UCSD-AML1 (cell line): ENCODE measurements at regions not wholly inside any gene's neighbourhood (a gene's known extent, or its start where the extent isn't known, plus 50 kb on each side); places are given as distances from the start of the nearest gene placed in this dataset.

ENCODE experiments used
- DNase-seq: peaks from one replicate; lab custom pipeline; 2025; ENCODE audit not compliant: unreplicated experiment; lab: John Stamatoyannopoulos, UW

DNA sequence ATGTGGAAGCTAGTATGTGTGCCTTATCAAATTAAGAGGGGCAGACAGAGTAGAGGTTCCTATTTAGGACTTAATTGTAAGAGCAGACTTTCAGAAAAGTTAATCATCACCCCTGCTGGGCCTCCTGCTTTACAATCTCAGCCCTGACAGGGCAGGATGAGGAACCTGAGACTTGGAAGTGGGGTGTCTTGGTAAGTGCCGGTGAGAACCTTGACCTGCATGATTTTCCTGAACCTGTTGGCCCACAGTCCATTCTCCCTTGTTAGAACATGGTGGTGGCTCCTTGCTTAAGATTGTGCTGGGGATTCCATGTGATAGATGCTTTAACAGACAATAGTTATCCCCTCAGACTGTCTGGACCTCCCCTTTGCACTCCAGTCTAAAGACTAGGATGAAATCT is 141.7 kb upstream of the TMEM72 start:
- no peak for DNase-seq

DNA sequence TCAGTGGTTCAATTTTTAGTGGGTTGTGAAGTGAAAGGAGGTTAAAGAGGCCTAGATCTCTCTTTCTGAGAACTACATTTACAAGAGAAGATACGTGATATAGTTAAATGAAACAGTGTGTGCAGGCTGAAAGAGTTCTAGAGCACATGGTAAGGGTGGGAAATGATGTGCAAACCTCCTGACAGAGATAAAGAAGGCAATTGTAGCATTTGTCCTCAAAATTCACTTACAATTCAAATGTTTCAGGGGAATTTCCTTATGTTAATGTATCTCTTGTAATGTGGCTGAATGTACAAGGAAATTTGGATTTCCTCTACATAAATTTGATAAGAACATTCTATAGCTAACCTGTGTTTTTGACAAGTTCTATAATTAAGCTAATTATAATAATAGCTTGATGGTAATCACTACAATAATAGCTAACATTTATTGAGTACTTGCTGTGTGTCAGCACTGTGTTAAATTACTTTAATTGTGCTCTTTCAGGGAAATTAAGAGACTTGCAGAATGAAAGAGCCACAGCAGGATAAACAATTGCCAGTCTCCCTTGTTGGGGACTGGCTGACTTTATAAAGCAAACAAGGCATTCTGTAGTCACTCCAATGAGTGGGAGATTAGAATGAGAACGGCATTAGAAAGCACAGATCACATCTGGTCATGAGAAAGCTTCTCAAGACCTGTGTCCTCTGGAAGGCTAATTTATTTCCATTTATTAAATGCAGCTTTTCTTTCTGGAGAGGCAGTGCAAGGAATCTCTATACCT is 139.7 kb upstream of the TMEM72 start:
- no peak for DNase-seq

- no peak for DNase-seq
Measured at GRCh38 chr10:44773565-44773964, 137.6 kb upstream of the TMEM72 start.

- DNase-seq, result no peak
Measured at GRCh38 chr10:44774676-44775401, 136.3 kb upstream of the TMEM72 start.

DNA sequence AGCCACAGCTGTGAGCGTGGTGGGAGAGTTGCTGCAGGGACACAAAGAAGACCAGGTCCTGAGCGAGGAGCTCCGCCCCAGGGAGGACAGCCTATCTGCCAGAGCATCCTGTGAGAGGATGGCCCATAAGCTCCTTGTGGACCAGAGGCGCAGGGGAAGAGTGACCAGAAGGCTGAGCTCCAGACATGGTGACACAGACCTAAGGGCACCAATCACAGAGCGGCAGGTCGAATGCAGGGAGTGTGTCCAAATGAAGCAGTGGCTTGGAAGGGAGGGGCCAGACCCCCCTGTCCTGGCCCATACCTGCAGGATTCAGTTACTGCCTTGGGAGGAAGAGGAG is 135.8 kb upstream of the TMEM72 start:
- no peak for DNase-seq

DNA sequence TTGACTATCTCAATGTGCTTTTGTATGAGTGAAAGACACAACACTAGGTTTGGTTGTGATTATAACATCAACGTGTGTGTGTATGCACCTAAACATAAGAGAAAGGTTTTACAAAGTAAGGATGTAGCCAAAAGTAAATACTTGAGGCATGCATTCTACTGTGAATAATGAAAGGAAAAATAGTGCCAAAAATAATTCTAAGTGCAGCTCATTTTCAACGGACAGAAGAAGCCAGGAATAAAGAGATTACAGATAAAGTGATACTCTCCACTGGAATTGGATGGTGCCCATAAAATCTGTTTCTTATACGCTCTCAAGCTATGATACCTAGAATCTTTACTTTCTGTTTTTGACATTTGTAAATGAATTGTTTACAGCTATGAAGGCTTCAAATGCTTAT is 135.0 kb upstream of the TMEM72 start:
- DNase-seq, result no peak

DNA sequence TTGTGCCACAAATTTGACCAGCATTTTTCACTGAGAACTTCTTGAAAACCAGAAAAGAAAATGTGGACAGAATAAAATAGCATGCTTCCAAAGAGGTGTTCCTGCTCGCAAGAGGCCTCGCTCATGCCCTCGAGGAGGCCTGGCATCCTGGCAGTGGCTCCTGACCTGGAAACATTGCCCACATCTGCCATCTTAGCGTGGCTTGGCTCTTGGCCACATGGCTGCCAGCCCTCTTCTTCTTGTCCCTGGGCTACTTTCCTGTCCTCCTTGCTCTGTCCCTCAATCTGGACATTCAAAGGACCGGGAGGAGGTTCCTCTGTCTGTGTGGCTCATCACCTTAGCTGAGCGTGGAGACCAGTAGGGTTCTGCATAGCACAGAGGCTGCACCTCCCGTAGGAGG is 131.6 kb upstream of the TMEM72 start:
- DNase-seq, result no peak

GRCh38 chr10:44780426-44780825 is 130.7 kb upstream of the TMEM72 start:
- no peak for DNase-seq

DNA sequence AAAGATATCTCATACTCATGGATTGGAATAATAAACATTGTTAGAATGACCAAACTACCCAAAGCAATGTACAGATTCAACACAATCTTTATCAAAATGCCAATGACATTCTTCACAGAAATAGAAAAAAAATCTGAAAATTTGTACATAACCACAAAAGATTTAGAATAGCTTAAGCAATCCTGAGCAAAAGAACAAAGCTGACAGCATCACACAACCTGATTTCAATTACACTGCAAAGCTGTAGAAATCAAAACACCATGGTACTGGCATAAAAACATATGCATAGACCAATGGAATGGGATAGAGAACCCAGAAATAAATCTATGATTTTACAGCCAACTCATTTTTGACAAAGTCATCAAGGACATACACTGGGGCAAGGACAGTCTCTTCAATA is 130.0 kb upstream of the TMEM72 start:
- DNase-seq, result no peak

DNA sequence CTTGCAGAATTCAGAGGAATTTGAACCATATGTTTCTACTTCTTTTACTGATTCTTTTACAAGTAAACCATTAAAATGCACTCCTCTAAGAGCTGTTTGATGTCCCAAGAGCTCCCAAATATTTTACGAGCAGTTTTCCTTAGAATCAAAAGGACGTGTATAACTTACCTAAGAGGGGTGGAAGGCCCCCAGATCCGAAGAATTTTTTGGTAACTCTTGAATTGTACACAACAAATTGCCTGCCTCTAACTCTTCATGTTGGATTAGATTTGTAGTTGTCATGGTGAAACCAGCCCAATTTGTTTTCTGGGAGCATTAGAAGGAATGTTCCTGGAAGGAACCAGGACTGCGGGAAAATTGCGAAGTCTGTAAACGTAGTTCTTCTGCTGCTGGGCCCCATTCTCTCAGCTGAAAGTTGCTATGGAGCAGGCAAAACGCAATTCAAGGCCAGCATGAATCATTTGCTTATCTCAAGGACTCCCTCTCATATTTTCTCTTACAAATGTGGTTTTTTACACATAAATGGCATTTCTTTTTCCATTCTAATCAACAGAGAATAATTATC is 124.8 kb upstream of the TMEM72 start:
- DNase-seq, result no peak

GRCh38 chr10:44787480-44788075 is 123.6 kb upstream of the TMEM72 start:
- no peak for DNase-seq

- no peak for DNase-seq
Measured at GRCh38 chr10:44788147-44789129, 122.7 kb upstream of the TMEM72 start.

GRCh38 chr10:44792119-44792775 is 118.9 kb upstream of the TMEM72 start:
- no peak for DNase-seq

DNA sequence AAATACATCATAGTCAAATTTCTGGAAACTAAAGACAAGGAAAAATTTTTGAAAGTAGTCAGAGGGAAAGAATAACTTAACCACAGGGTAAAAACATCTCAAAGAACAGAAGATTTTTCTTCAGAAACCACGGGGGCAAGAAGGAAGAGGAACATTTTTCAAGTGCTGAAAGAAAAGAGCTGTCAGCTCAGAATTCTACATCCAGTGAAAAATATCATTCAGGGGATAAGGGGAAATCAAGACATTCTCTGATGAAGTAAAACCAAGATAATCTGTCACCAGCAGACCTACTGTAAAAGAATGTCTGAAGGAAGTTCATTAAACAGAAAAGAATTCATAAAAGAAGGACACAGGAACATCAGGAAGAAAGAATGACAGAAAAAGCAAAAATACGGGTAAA is 111.2 kb upstream of the TMEM72 start:
- DNase-seq, result no peak

GRCh38 chr10:44801383-44802327 is 109.5 kb upstream of the TMEM72 start:
- DNase-seq, result no peak

DNA sequence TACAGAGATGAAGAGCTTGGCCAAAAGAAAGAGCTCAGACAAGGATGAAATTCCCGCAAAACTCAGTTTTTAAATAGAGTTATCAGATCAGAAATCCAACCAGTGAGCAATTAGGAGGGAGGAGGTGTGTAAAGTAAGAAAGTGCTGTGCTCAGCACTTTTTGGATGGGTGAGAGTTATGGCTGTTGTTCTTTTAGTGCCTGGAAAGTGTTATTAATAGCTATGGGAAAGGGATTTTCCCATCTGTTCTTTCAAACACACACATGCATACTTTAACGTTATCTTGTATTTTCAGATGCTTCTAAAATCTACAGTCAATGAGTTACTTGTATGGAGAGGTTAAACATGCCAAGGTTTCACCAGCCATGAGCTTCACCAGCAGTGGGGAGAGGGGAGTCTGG is 107.3 kb upstream of the TMEM72 start:
- DNase-seq, result no peak

- no peak for DNase-seq
Measured at GRCh38 chr10:44804661-44805060, 106.5 kb upstream of the TMEM72 start.

DNA sequence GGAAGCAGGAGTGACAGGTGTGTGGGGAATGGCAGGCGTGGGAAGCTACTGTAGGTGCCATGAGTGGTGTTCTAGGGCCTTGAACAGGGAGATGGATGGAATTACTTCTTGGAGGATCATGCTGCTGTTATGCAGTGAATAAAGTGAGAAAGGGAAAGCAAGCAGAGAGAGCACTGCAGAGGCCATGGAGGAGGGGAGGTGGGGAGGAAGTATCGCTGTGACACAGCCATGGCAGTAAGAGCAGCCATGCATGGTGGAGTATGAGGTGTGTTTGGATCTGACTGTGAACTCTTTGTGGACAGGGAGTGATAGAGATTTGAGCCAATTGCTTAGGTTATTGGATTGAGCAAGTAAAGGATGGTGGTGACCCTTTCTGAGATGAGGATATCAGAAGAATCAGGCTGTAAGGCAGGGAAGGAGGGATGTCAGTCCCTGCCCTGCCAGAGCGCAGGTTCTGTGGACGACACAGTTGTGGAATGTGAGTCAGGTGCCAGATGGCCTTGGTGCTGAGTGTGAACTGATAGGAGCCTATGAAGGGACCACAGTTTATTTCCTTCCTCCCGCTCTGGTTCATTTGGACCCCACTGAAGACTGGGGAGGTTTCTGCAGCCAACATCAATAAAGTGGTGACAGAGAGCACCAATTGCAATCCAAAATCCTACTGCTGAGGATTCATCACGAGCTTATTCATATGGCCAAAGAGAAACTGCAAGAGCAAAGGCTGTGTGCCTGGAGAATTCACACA is 105.5 kb upstream of the TMEM72 start:
- DNase-seq, result no peak

DNA sequence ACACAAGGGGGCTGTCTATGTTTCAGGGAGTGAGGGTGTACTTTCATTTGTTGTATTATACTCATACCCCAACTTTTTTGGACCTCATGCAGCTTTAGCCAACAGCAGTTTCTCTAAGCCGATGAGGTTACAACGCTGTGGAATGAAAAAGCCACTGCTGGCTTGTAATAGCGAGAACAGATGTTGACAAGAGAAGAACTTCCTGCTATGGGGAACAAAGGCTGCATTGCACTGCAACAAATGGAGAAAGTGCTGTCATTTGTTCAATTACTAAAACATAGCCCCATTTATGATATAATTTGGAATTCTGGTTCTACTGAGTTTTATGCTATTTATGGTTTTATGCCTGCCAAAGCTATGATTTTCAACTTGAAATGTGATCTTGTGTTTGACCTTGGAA is 104.2 kb upstream of the TMEM72 start:
- no peak for DNase-seq
